GM23338 (cell line): ENCODE measurements at regions not wholly inside any gene's neighbourhood (a gene's known extent, or its start where the extent isn't known, plus 50 kb on each side); places are given as distances from the start of the nearest gene placed in this dataset.

Source experiments
- ATAC-seq: fragments of 200-7000 bp; cut with Tn5 transposase; 3 replicates; pipeline ENCODE4 v1.9.1; 2020
- DNase-seq: peaks from one replicate; pipeline ENCODE4 v3.0.0-alpha.2; 2015; ENCODE audit warnings: low spot score
- H2AFZ ChIP-seq: fragments of 200-600 bp; sonication (generic); 2 replicates; pipeline ENCODE4 v1.8.0; 2016; ENCODE audit warnings: antibody characterized with exemption, mild to moderate bottlenecking, moderate library complexity
- H3F3A ChIP-seq: fragments of 200-600 bp; sonication (generic); replicated peaks from 2 replicates; pipeline ENCODE4 v1.8.0; 2017; ENCODE audit warnings: antibody characterized with exemption, mixed run types, low read depth
- H3K27ac ChIP-seq: fragments of 200-600 bp; sonication (generic); 2 replicates; pipeline ENCODE4 v1.6.1; 2016; ENCODE audit warnings: low read depth
- H3K27me3 ChIP-seq: fragments of 200-600 bp; sonication (generic); 2 replicates; pipeline ENCODE4 v1.8.0; 2016; ENCODE audit warnings: mild to moderate bottlenecking, mixed run types, moderate library complexity; ENCODE audit not compliant: insufficient read depth
- H3K36me3 ChIP-seq: fragments of 200-600 bp; sonication (generic); 2 replicates; pipeline ENCODE4 v1.8.0; 2016; ENCODE audit warnings: mild to moderate bottlenecking; ENCODE audit not compliant: insufficient read depth
- H3K4me1 ChIP-seq: fragments of 200-600 bp; sonication (generic); 2 replicates; pipeline ENCODE4 v1.8.0; 2016; ENCODE audit warnings: mild to moderate bottlenecking, moderate library complexity; ENCODE audit not compliant: insufficient read depth
- H3K4me2 ChIP-seq: fragments of 200-600 bp; sonication (generic); 2 replicates; pipeline ENCODE4 v1.7.1; 2017; ENCODE audit warnings: mixed run types
- H3K4me3 ChIP-seq: fragments of 200-600 bp; sonication (generic); 2 replicates; pipeline ENCODE4 v1.6.1; 2016; ENCODE audit warnings: mixed run types
- H3K79me2 ChIP-seq: fragments of 200-600 bp; sonication (generic); replicated peaks from 2 replicates; pipeline ENCODE4 v1.8.0; 2017; ENCODE audit warnings: mild to moderate bottlenecking; ENCODE audit not compliant: insufficient read depth
- H3K9me2 ChIP-seq: fragments of 200-600 bp; sonication (generic); 2 replicates; pipeline ENCODE4 v1.8.0; 2017; ENCODE audit not compliant: insufficient read depth
- H4K20me1 ChIP-seq: fragments of 200-600 bp; sonication (generic); replicated peaks from 2 replicates; pipeline ENCODE4 v1.8.0; 2017; ENCODE audit warnings: mild to moderate bottlenecking; ENCODE audit not compliant: insufficient read depth
- H3K27ac Mint-ChIP-seq: 2 replicates; pipeline ENCODE4 v1.8.0; 2020; ENCODE audit warnings: inconsistent platforms, mild to moderate bottlenecking, moderate library complexity, mixed read lengths
- H3K27me3 Mint-ChIP-seq: 3 replicates; pipeline ENCODE4 v1.8.0; 2022; ENCODE audit warnings: low read depth, mild to moderate bottlenecking, moderate library complexity, mixed read lengths, inconsistent platforms; ENCODE audit not compliant: insufficient read depth, poor library complexity
- H3K36me3 Mint-ChIP-seq: 3 replicates; pipeline ENCODE4 v1.8.0; 2021; ENCODE audit warnings: low read depth, mild to moderate bottlenecking, inconsistent platforms, moderate library complexity, mixed read lengths
- H3K4me1 Mint-ChIP-seq: 3 replicates; pipeline ENCODE4 v1.8.0; 2020; ENCODE audit warnings: mild to moderate bottlenecking, inconsistent platforms, mixed read lengths
- H3K4me3 Mint-ChIP-seq: 3 replicates; pipeline ENCODE4 v1.8.0; 2021; ENCODE audit warnings: moderate library complexity, mild to moderate bottlenecking, inconsistent platforms, mixed read lengths
- H3K9me3 Mint-ChIP-seq: 3 replicates; pipeline ENCODE4 v1.8.0; 2020; ENCODE audit warnings: moderate library complexity, mild to moderate bottlenecking, inconsistent platforms, mixed read lengths
- CREB1 ChIP-seq: fragments of 250-450 bp; sonication (Bioruptor Pico); IDR thresholded peaks from 2 replicates; pipeline ENCODE4 v1.5.0; 2020; ENCODE audit warnings: low read depth, mild to moderate bottlenecking, moderate library complexity
- EZH2phosphoT487 ChIP-seq: fragments of 200-600 bp; sonication (generic); IDR thresholded peaks from one replicate; pipeline ENCODE4 v1.8.1; 2018; ENCODE audit warnings: antibody characterized with exemption; ENCODE audit not compliant: unreplicated experiment
- JUNB ChIP-seq: IDR thresholded peaks from one replicate; pipeline ENCODE4 v1.6.1; 2016; ENCODE audit warnings: antibody characterized with exemption; ENCODE audit not compliant: unreplicated experiment
- NANOG ChIP-seq: IDR thresholded peaks from 2 replicates; pipeline ENCODE4 v1.6.1; 2016; ENCODE audit warnings: antibody characterized with exemption, borderline replicate concordance
- STAT1 ChIP-seq: IDR thresholded peaks from one replicate; pipeline ENCODE4 v1.6.1; 2016; ENCODE audit warnings: antibody characterized with exemption; ENCODE audit not compliant: unreplicated experiment
- ZNF114 ChIP-seq: fragments of 250-450 bp; sonication (Bioruptor Pico); IDR thresholded peaks from 2 replicates; pipeline ENCODE4 v1.5.0; 2020; ENCODE audit warnings: mild to moderate bottlenecking, moderate library complexity
- TF ChIP-seq, protein P1 (sequence below), 2 experiments: fragments of 200-600 bp in 1 of 2; sonication (generic) in 1 of 2; conservative IDR thresholded peaks; 2 replicates each; pipeline versions ENCODE4 v1.5.1 to v1.6.1; 2016 to 2017; ENCODE audit warnings: antibody characterized with exemption in 2 of 2, low read depth in 2 of 2, mild to moderate bottlenecking in 2 of 2, moderate library complexity in 1 of 2
- TF ChIP-seq, protein P2 (sequence below): IDR thresholded peaks from one replicate; pipeline ENCODE4 v1.6.1; 2018; ENCODE audit warnings: antibody characterized with exemption; ENCODE audit not compliant: unreplicated experiment

GRCh38 chr6:48476257-48476656, 365.3 kb upstream of the PTCHD4 start:
- ATAC-seq, result peak; percentile 90
- H2AFZ ChIP-seq, result no peak overlapping the region
- H3K36me3 Mint-ChIP-seq, result no peaks in the 10 kb centered on the region
- no peaks in the 10 kb centered on the region for H4K20me1 ChIP-seq
- H3K27ac ChIP-seq, result no peak overlapping the region
- no peaks in the 10 kb centered on the region for H3F3A ChIP-seq
- H3K27me3 Mint-ChIP-seq, result no peaks in the 10 kb centered on the region
- H3K4me3 ChIP-seq, result no peak overlapping the region
- no peak overlapping the region for H3K27ac Mint-ChIP-seq
- no peaks in the 10 kb centered on the region for H3K4me1 ChIP-seq
- H3K79me2 ChIP-seq, result no peaks in the 10 kb centered on the region
- no peaks in the 10 kb centered on the region for H3K9me2 ChIP-seq
- TF ChIP-seq STAT1, result no peak
- TF ChIP-seq, protein P1, sequence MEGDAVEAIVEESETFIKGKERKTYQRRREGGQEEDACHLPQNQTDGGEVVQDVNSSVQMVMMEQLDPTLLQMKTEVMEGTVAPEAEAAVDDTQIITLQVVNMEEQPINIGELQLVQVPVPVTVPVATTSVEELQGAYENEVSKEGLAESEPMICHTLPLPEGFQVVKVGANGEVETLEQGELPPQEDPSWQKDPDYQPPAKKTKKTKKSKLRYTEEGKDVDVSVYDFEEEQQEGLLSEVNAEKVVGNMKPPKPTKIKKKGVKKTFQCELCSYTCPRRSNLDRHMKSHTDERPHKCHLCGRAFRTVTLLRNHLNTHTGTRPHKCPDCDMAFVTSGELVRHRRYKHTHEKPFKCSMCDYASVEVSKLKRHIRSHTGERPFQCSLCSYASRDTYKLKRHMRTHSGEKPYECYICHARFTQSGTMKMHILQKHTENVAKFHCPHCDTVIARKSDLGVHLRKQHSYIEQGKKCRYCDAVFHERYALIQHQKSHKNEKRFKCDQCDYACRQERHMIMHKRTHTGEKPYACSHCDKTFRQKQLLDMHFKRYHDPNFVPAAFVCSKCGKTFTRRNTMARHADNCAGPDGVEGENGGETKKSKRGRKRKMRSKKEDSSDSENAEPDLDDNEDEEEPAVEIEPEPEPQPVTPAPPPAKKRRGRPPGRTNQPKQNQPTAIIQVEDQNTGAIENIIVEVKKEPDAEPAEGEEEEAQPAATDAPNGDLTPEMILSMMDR (conservative IDR thresholded peaks at IDR 0.05; ENCODE audit: low read depth in 2 of 2), result peak; percentile 68 to 82
- H3K4me3 Mint-ChIP-seq, result no peak overlapping the region
- DNase-seq, result peak; percentile 61
- H3K27me3 ChIP-seq, result no peaks in the 10 kb centered on the region
- H3K9me3 Mint-ChIP-seq, result no peaks in the 10 kb centered on the region
- no peaks in the 10 kb centered on the region for H3K36me3 ChIP-seq
- no peaks in the 10 kb centered on the region for H3K4me1 Mint-ChIP-seq
- H3K4me2 ChIP-seq, result no peak overlapping the region

GRCh38 chr6:48475275-48475674, 364.3 kb upstream of the PTCHD4 start:
- no peak overlapping the region for H3K27ac Mint-ChIP-seq
- Histone ChIP-seq H3K4me1 (no peaks in the 10 kb centered on the region), H3F3A (no peaks in the 10 kb centered on the region), H3K27ac (no peak overlapping the region), H3K79me2 (no peaks in the 10 kb centered on the region), H3K4me3 (no peak overlapping the region), H4K20me1 (no peaks in the 10 kb centered on the region), H3K4me2 (no peak overlapping the region), H2AFZ (no peak overlapping the region), H3K36me3 (no peaks in the 10 kb centered on the region), H3K9me2 (no peaks in the 10 kb centered on the region), H3K27me3 (no peaks in the 10 kb centered on the region)
- DNase-seq (no peak), ATAC-seq (no peak)
- H3K4me3 Mint-ChIP-seq, result no peak overlapping the region
- no peaks in the 10 kb centered on the region for H3K27me3 Mint-ChIP-seq
- H3K4me1 Mint-ChIP-seq, result no peaks in the 10 kb centered on the region
- no peaks in the 10 kb centered on the region for H3K9me3 Mint-ChIP-seq
- no peaks in the 10 kb centered on the region for H3K36me3 Mint-ChIP-seq
- TF ChIP-seq, protein P2, sequence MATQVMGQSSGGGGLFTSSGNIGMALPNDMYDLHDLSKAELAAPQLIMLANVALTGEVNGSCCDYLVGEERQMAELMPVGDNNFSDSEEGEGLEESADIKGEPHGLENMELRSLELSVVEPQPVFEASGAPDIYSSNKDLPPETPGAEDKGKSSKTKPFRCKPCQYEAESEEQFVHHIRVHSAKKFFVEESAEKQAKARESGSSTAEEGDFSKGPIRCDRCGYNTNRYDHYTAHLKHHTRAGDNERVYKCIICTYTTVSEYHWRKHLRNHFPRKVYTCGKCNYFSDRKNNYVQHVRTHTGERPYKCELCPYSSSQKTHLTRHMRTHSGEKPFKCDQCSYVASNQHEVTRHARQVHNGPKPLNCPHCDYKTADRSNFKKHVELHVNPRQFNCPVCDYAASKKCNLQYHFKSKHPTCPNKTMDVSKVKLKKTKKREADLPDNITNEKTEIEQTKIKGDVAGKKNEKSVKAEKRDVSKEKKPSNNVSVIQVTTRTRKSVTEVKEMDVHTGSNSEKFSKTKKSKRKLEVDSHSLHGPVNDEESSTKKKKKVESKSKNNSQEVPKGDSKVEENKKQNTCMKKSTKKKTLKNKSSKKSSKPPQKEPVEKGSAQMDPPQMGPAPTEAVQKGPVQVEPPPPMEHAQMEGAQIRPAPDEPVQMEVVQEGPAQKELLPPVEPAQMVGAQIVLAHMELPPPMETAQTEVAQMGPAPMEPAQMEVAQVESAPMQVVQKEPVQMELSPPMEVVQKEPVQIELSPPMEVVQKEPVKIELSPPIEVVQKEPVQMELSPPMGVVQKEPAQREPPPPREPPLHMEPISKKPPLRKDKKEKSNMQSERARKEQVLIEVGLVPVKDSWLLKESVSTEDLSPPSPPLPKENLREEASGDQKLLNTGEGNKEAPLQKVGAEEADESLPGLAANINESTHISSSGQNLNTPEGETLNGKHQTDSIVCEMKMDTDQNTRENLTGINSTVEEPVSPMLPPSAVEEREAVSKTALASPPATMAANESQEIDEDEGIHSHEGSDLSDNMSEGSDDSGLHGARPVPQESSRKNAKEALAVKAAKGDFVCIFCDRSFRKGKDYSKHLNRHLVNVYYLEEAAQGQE, result no peak
- no peak for TF ChIP-seq CREB1 (CRISPR knock-in tag)
- no peak for TF ChIP-seq NANOG
- no peak for TF ChIP-seq ZNF114
- TF ChIP-seq, protein P1 (conservative IDR thresholded peaks at IDR 0.05; ENCODE audit: low read depth in 2 of 2), result no peak
- TF ChIP-seq EZH2phosphoT487, result no peak
- TF ChIP-seq JUNB, result no peak
